ENCODE measurements at regions not wholly inside any gene's neighbourhood (a gene's known extent, or its start where the extent isn't known, plus 50 kb on each side); places are given as distances from the start of the nearest gene placed in this dataset.

DNA sequence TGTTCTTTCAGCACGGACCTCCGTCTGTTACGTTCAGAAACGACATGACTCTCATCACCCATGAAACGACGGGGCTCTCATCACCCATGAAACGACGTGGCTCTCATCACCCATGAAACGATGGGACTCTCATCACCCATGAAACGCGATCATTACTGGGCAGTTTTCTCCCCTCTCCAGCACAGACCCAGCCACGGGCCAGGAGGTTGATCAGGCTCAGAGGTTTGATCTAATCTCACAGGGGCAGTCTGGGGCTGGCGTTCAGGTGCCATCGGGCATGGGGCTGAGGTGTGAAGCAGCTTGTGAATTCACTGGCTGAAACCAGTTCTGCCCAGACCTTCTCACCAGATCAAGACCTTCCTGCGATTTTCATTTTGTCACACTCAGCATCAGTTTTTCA, 296.4 kb downstream of the NDUFA10 start:
- TF ChIP-seq, protein P1, sequence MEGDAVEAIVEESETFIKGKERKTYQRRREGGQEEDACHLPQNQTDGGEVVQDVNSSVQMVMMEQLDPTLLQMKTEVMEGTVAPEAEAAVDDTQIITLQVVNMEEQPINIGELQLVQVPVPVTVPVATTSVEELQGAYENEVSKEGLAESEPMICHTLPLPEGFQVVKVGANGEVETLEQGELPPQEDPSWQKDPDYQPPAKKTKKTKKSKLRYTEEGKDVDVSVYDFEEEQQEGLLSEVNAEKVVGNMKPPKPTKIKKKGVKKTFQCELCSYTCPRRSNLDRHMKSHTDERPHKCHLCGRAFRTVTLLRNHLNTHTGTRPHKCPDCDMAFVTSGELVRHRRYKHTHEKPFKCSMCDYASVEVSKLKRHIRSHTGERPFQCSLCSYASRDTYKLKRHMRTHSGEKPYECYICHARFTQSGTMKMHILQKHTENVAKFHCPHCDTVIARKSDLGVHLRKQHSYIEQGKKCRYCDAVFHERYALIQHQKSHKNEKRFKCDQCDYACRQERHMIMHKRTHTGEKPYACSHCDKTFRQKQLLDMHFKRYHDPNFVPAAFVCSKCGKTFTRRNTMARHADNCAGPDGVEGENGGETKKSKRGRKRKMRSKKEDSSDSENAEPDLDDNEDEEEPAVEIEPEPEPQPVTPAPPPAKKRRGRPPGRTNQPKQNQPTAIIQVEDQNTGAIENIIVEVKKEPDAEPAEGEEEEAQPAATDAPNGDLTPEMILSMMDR (conservative IDR thresholded peaks at IDR 0.05; ENCODE audit: low read depth in 2 of 2) = no peak
- TF ChIP-seq POLR2AphosphoS5 (IDR thresholded peaks at IDR 0.05; ENCODE audit: low read depth) (no peak), EZH2 (IDR thresholded peaks at IDR 0.05; ENCODE audit: low read depth, unreplicated experiment) (no peak), EZH2phosphoT487 (IDR thresholded peaks at IDR 0.05; ENCODE audit: unreplicated experiment) (no peak)
